AG09309 (cell line): ENCODE measurements at regions not wholly inside any gene's neighbourhood (a gene's known extent, or its start where the extent isn't known, plus 50 kb on each side); places are given as distances from the start of the nearest gene placed in this dataset.

ENCODE experiments used
- DNase-seq: peaks from one replicate; pipeline ENCODE4 v3.0.0-alpha.2; 2010; ENCODE audit warnings: low read depth
- H3K4me3 ChIP-seq: 2 replicates; pipeline ENCODE4 v1.5.1; 2011; ENCODE audit warnings: mild to moderate bottlenecking, low read depth, low read length, moderate library complexity; ENCODE audit not compliant: control insufficient read depth
- CTCF ChIP-seq: IDR thresholded peaks from 2 replicates; pipeline ENCODE4 v1.5.1; 2011; ENCODE audit warnings: mild to moderate bottlenecking, low read depth, low read length, inconsistent platforms; ENCODE audit not compliant: insufficient read depth, control insufficient read depth; ENCODE audit errors: missing control alignments

- H3K4me3 ChIP-seq, result no peak overlapping the region
- DNase-seq, result no peak
- no peak for TF ChIP-seq CTCF
Measured at GRCh38 chr10:124346831-124347230, 71.9 kb downstream of the OAT start.

GRCh38 chr10:124345521-124345920 lies 73.2 kb downstream of the OAT start:
- no peak for TF ChIP-seq CTCF
- no peak overlapping the region for H3K4me3 ChIP-seq
- DNase-seq, result no peak

- no peak for TF ChIP-seq CTCF
- DNase-seq, result no peak
- H3K4me3 ChIP-seq, result no peak overlapping the region
Measured at GRCh38 chr10:124344931-124345330, 73.8 kb downstream of the OAT start.

- TF ChIP-seq CTCF, result no peak
- no peak for DNase-seq
- no peak overlapping the region for H3K4me3 ChIP-seq
Measured at GRCh38 chr10:124344266-124344590, 74.5 kb downstream of the OAT start.

GRCh38 chr10:124343351-124344265 lies 75.1 kb downstream of the OAT start:
- H3K4me3 ChIP-seq, result no peak overlapping the region
- DNase-seq, result no peak
- no peak for TF ChIP-seq CTCF

- no peak for TF ChIP-seq CTCF
- no peak overlapping the region for H3K4me3 ChIP-seq
- no peak for DNase-seq
Measured at GRCh38 chr10:124342821-124343170, 75.9 kb downstream of the OAT start.
